ENCODE measurements at regions not wholly inside any gene's neighbourhood (a gene's known extent, or its start where the extent isn't known, plus 50 kb on each side); places are given as distances from the start of the nearest gene placed in this dataset.

GRCh38 chr5:96149546-96149945 lies 187.9 kb upstream of the ELL2 start (continued):
- TF ChIP-seq CTCF (IDR thresholded peaks at IDR 0.05; ENCODE audit: control extremely low read depth in 1 of 3, insufficient read depth in 1 of 3, low read depth in 1 of 3, low read length in 3 of 3): no peak
- TF ChIP-seq EZH2 (IDR thresholded peaks at IDR 0.05; ENCODE audit: low read depth, low read length, severe bottlenecking): no peak

All from H1 (cell line).